GM12874 (cell line): ENCODE measurements at regions not wholly inside any gene's neighbourhood (a gene's known extent, or its start where the extent isn't known, plus 50 kb on each side); places are given as distances from the start of the nearest gene placed in this dataset.

ENCODE experiments used
- CTCF ChIP-seq: IDR thresholded peaks from 2 replicates; pipeline ENCODE4 v1.5.1; 2011; ENCODE audit warnings: low read depth, mild to moderate bottlenecking, control low read depth, low read length, moderate library complexity; ENCODE audit not compliant: insufficient read depth

- no peak for TF ChIP-seq CTCF
Observed at GRCh38 chr1:244235157-244235556, 184.1 kb downstream of the ZBTB18 start.

- no peak for TF ChIP-seq CTCF
Observed at GRCh38 chr1:244236101-244236500, 185.0 kb downstream of the ZBTB18 start.

GRCh38 chr1:244236721-244237120 is 185.6 kb downstream of the ZBTB18 start:
- no peak for TF ChIP-seq CTCF

GRCh38 chr1:244237445-244237844 is 186.4 kb downstream of the ZBTB18 start:
- no peak for TF ChIP-seq CTCF

GRCh38 chr1:244239261-244239770 is 188.2 kb downstream of the ZBTB18 start:
- TF ChIP-seq CTCF: no peak

GRCh38 chr1:244241438-244241837 is 190.4 kb downstream of the ZBTB18 start:
- TF ChIP-seq CTCF: no peak

- TF ChIP-seq CTCF: no peak
Observed at GRCh38 chr1:244242446-244242845, 191.4 kb downstream of the ZBTB18 start.
